Daoy (cell line): ENCODE measurements at regions not wholly inside any gene's neighbourhood (a gene's known extent, or its start where the extent isn't known, plus 50 kb on each side); places are given as distances from the start of the nearest gene placed in this dataset.
"Not testable (repeated sequence)": the region's sequence is repeated elsewhere in the genome, so short reads cannot be mapped to it uniquely, and the experiment has no call there.

Source experiments
- DNase-seq: peaks from one replicate; pipeline ENCODE4 v3.0.0-alpha.2; 2015; ENCODE audit warnings: low read depth

GRCh38 chrX:112367065-112367464 lies 284.5 kb upstream of the TRPC5 start:
- DNase-seq = no peak

GRCh38 chrX:112359906-112360305 lies 277.3 kb upstream of the TRPC5 start:
- DNase-seq = no peak

DNA sequence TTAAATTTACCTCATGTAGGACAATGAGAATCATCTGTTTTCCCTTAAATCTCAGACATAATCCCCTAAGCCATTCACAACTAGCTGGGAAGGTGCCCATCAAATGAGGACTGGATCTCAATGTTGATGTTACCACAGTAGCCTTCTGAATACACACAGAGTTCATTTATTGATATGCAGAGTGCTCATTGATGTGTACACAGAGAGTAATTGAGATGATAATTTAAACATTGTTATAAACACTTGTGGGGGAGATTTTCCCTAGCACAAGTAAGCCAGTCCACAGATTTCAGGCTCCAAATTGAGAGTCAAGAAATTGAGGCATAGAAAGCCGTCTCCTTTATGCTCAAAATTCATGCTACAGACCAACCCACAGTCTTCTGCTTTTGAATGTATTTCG lies 273.4 kb upstream of the TRPC5 start:
- DNase-seq = no peak

DNA sequence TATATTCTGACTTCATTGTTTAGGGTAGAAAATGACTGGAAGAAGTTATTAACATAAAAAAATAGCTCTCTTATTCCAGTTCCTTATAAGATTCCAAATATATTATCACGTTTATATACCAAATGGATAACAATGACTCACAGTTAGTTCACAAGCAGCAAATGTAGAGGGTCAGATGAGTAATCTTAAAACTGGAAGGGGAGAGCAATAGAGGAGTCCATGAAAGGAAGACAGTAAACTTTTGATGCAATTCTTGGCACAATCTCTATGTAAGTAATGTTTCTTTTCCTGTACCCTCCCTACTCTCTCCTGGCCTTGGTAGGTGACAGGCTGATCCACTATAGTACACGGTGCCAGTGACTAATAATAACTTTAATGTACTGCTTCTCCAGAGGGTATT lies 259.0 kb upstream of the TRPC5 start:
- no peak for DNase-seq

DNA sequence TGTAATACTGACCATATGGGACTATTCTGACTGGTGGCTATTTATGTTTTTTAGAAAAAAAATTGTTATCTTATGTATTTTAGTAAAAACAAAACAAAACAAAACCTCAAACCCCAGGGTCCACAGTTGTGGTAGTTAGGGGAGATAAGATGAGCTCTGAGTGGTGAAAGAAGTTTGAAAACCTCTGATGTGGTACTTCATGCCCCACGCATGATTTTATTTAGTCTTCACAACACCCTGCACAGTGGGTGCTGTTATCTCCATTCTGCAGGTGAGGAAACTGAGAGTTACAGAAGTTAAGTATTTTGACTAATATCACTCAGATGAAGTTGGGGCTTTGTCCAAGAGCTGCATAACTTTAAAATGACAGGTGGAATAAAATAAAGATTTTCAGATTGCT lies 230.6 kb upstream of the TRPC5 start:
- DNase-seq = no peak

- DNase-seq = no peak
Measured at GRCh38 chrX:112306027-112306426, 223.5 kb upstream of the TRPC5 start.

DNA sequence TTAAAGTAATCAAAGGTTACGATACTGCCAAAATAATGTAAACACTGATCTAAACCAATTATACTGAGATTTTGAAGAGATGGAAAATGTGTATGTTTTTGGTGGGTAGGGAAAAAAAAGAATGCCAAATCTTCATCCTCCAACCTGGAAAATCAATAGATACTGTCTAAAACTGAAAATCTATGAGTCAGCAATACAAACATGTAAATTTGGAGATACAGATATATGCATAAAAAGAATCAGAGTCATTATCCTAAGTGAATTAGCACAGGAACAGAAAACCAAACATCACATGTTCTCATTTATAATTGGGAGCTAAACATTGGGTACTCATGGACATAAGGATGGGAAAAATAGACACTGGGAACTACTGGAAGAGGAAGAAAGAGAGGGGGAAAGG lies 197.4 kb upstream of the TRPC5 start:
- DNase-seq = no peak

GRCh38 chrX:112270991-112271390 lies 188.4 kb upstream of the TRPC5 start:
- DNase-seq = no peak

- no peak for DNase-seq
Measured at GRCh38 chrX:112266136-112266535, 183.6 kb upstream of the TRPC5 start.

DNA sequence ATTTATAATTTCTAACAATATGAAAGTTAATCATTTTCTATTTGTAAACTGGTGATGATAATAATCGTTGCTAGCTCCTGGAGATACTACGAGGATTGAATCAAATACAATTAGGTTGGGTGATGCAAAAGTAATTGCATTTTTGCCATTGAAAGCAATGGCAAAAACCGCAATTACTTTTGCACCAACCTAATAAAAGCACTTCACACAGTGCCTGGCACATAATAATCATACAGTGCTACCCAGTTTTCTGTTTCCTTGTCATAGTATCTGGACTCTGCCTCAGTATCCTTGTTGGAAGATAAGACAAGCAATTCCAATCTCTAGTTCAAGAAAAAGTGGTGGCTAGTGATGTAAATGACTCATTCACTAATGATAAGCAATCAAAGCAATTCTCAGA lies 176.8 kb upstream of the TRPC5 start:
- no peak for DNase-seq

DNA sequence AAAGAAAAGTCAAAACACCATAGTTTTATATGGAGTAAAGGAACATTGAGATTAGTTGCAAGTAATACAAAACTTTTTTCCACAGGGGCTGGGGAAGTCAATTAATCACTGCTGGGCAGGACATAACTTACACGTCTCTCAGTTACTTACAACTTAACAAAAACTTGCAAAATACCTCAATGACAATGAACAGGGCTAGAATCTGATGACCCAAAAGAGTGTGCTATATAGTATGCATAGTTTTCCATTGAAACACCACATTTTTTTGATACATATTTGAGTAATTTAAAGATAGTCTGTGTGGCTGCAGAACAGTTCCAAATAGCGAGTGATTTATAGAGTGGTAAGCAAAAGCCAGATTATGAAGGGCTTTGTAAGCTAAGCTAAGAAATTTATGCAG lies 172.3 kb upstream of the TRPC5 start:
- no peak for DNase-seq

DNA sequence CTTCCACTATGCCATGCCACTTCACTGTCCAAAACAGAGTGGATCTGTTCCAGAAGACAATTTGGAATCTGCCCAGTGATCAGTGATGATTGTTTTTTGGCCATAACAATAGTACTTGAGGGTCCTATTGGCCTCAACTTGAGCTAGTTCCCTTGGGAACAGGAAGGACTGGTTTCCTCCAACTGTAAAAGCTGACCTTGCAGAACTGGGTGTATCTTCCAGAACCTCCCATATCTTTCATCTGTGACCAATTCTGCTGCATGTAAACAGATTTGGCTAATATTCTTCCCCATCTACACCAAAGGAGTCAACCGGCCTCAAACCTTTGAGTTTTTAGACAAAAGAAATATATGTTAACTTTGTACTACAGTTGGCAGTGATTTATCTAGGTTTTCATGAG lies 165.1 kb upstream of the TRPC5 start:
- DNase-seq = no peak

DNA sequence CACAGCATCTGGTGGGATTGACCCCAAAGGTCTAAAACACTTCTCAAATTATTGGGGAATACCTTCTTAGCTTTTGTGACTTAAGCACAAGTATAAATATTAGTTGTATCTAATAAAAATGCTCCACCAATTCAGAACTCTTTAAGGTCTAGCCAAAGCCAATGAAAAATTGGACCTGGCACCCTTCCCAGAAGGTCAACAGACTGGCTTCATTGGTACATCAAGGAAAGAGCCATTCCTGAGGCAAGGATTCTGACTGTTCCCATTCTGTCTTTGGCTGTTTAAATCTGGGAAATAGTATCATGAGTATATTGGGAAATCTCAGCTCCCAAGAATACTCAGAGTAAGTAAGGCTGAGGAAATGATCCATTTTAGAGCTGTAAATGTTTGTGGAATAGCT lies 153.0 kb upstream of the TRPC5 start:
- no peak for DNase-seq

- DNase-seq = no peak
Measured at GRCh38 chrX:112233164-112233563, 150.6 kb upstream of the TRPC5 start.

- DNase-seq = not testable (repeated sequence)
Measured at GRCh38 chrX:112226795-112227194, 144.2 kb upstream of the TRPC5 start.

DNA sequence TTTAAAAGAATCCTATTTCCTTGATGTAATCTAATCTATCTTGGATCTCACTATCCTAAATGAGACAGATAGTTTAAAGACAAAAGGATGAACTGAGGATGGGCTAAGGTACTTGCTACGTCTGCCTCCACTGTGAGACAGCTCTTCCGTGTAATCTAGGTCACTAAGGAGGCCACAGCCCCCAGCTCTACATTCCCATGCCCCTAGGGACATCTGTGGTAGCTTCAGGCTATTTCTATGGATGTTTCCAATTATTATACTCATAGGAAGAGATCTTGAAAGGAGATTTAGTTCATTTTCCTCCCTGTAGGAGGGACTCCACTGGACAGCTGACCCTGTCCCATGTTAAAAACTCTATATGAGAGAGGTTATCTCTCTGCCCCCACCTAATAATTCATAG lies 140.8 kb upstream of the TRPC5 start:
- DNase-seq = no peak

- DNase-seq = no peak
Measured at GRCh38 chrX:112218388-112218787, 135.8 kb upstream of the TRPC5 start.

GRCh38 chrX:112211459-112211858 lies 128.9 kb upstream of the TRPC5 start:
- no peak for DNase-seq

DNA sequence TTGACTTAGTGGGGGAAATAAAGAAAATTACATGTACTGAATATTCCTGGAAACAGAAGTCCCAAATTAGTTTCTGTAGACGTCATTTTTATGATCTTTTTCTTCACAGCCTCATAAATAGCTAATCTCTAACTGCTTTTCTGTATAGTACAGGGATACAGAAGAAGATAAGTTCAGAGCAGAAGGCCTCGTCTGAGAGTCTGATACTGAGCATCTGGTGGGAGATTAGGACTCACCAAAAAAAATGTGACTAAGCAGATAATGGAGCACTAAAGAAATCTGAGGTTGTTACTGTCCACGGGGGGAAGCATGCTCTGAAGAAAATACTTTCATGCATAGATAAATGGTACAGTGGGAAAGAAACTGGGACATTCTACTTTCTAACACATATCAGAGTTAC lies 115.3 kb upstream of the TRPC5 start:
- no peak for DNase-seq

DNA sequence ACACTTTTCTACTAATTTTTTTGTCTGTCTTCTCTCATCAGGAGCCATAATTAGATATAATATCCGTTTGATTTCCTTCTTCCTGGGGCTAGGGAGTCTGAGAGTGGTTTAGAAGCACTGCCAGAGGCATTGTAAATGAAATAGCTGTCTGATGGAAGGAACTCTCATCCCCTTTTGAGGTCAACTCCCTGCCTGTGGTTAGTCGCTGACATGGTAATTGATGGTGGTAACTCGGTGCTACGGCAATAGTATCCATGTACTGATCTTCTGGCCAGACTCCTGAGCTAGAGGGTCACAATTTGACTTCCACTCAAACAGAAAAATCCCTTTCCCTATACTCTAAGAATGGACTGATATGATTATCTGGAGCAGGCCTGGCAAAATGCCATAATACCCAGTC lies 108.1 kb upstream of the TRPC5 start:
- no peak for DNase-seq

DNA sequence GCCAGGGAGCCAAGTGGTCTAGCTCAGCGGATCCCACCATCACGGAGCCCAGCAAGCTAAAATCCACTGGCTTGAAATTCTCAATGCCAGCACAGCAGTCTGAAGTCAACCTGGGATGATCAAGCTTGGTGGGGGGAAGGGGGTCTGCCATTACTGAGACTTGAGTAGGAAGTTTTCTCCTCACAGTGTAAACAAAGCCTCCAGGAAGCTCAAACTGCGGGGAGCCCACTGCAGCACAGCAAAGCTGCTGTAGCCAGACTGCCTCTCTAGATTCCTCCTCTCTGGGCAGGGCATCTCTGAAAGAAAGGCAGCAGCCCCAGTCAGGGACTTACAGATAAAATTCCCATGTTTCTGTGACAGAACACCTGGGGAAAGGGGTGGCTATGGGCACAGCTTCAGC lies 98.8 kb upstream of the TRPC5 start:
- DNase-seq = not testable (repeated sequence)

DNA sequence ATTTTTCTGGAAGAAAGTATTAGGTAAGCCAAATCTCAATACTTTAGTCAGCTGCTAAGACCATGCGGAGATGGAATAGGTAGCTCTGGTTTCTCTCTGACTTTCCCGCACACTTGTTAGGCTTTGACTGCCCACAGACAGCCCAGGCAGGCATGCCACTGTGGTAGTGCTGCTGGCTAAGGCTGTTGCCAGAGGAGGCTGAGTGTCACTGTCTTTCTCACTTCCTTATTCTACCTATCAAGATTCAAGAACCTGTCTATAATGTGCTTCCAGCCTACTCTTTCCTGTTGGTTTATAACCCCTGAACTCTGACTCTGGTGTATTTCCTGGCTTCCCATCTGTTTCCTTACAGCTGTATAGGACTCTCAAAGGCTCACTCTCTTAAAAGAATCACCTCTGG lies 81.8 kb upstream of the TRPC5 start:
- DNase-seq = no peak

DNA sequence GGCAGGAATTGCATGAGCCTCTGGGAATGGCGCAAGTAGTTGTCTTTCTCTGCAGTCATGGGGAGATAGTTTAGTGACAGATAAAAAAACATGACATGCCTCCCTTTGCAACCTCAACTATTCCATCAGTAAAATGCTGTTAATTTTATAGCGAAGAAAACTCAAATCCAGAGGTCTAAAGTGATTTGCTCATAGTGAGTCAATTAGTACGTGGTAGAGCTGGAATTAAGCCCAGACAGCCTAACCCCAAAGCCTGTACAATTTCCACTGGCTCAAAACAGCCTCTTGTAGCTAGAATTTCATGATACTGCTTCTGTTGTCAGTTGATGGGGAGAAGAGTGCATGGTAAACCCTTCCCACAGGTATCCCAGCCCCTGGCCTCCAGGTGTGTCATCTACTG lies 81.3 kb upstream of the TRPC5 start:
- DNase-seq = no peak

DNA sequence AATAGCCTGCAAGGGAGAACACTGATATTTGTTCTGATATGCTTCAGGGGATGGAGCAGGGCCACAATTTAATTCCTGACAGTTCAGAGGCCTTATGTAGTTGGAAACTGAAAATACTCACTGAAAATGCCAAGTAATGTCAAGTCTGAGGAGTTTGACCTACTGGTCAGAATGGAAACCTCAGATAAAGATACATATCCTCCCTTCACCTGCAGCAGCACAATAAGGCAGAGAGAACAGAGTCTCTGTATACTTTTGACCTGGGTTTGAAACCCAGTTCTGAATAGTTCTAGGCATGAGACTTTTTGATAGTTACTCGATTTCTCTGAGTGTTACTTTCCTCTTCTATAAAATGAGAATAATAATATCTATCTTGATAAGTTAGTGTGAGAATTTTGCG lies 65.8 kb upstream of the TRPC5 start:
- DNase-seq = no peak

GRCh38 chrX:112147206-112147605 lies 64.6 kb upstream of the TRPC5 start:
- no peak for DNase-seq
